Liver (tissue), 8 donors: ENCODE measurements at regions not wholly inside any gene's neighbourhood (a gene's known extent, or its start where the extent isn't known, plus 50 kb on each side); places are given as distances from the start of the nearest gene placed in this dataset.
"Not testable (repeated sequence)": the region's sequence is repeated elsewhere in the genome, so short reads cannot be mapped to it uniquely, and the experiment has no call there.

Experiments used
- DNase-seq: peaks from one replicate; pipeline ENCODE4 v3.0.0-alpha.2; 2017; ENCODE audit warnings: low spot score
- H3K27ac ChIP-seq, 2 donors: one replicate each; pipeline ENCODE4 v1.7.0; 2013; ENCODE audit warnings: inconsistent platforms in 2 of 2, low read length in 2 of 2, control low read depth in 1 of 2, low read depth in 1 of 2, mild to moderate bottlenecking in 1 of 2
- H3K27me3 ChIP-seq, 4 donors: one replicate each; pipeline versions ENCODE4 v1.6.1 to v1.7.0; 2013; ENCODE audit warnings: low read length in 3 of 4, inconsistent platforms in 1 of 4, mild to moderate bottlenecking in 1 of 4, moderate library complexity in 1 of 4; ENCODE audit not compliant: control insufficient read depth in 4 of 4, insufficient read depth in 4 of 4
- H3K36me3 ChIP-seq, 4 donors: one replicate each; pipeline versions ENCODE4 v1.6.1 to v1.7.0; 2013; ENCODE audit warnings: low read length in 3 of 4, mild to moderate bottlenecking in 3 of 4, low read depth in 1 of 4, moderate library complexity in 1 of 4; ENCODE audit not compliant: control insufficient read depth in 4 of 4, insufficient read depth in 3 of 4
- H3K4me1 ChIP-seq, 4 donors: one replicate each; pipeline versions ENCODE4 v1.6.1 to v1.7.0; 2013; ENCODE audit warnings: low read length in 3 of 4, mild to moderate bottlenecking in 3 of 4, moderate library complexity in 1 of 4; ENCODE audit not compliant: control insufficient read depth in 4 of 4, insufficient read depth in 4 of 4
- H3K4me3 ChIP-seq, 3 donors: one replicate each; pipeline versions ENCODE4 v1.6.1 to v1.7.0; 2013; ENCODE audit warnings: low read length in 3 of 3, control low read depth in 1 of 3, low read depth in 1 of 3, mild to moderate bottlenecking in 1 of 3
- H3K9ac ChIP-seq, 2 donors: one replicate each; pipeline ENCODE4 v1.7.0; 2013; ENCODE audit warnings: low read length in 2 of 2, mild to moderate bottlenecking in 2 of 2, moderate library complexity in 2 of 2, control low read depth in 1 of 2, low read depth in 1 of 2
- H3K9me3 ChIP-seq, 4 donors: one replicate each; pipeline versions ENCODE4 v1.6.1 to v1.7.0; 2013; ENCODE audit warnings: low read length in 3 of 4; ENCODE audit not compliant: control insufficient read depth in 4 of 4
- ATF3 ChIP-seq: IDR thresholded peaks from 2 replicates; pipeline ENCODE4 v1.6.1; 2016; ENCODE audit warnings: antibody characterized with exemption
- CTCF ChIP-seq: fragments of 150-350 bp; IDR thresholded peaks from 2 replicates; pipeline ENCODE4 v1.5.1; 2017; ENCODE audit warnings: improper control_type of control experiment, low read depth, low read length; ENCODE audit not compliant: missing input control
- EGR1 ChIP-seq, 2 donors: IDR thresholded peaks; 2 replicates each; pipeline ENCODE4 v1.6.1; 2016 to 2018; ENCODE audit warnings: antibody characterized with exemption in 2 of 2, low read depth in 2 of 2
- FOXA1 ChIP-seq: IDR thresholded peaks from 2 replicates; pipeline ENCODE4 v1.6.1; 2016; ENCODE audit warnings: antibody characterized with exemption
- FOXA2 ChIP-seq: IDR thresholded peaks from 2 replicates; pipeline ENCODE4 v1.6.1; 2016; ENCODE audit warnings: antibody characterized with exemption
- GABPA ChIP-seq, 2 donors: IDR thresholded peaks in 1 of 2; conservative IDR thresholded peaks in 1 of 2; 2 replicates each; pipeline ENCODE4 v1.6.1; 2016; ENCODE audit warnings: antibody characterized with exemption in 2 of 2, mild to moderate bottlenecking in 1 of 2, moderate library complexity in 1 of 2
- HNF4A ChIP-seq, 2 donors: conservative IDR thresholded peaks; 2 replicates each; pipeline ENCODE4 v1.6.1; 2016; ENCODE audit warnings: antibody characterized with exemption in 2 of 2, mild to moderate bottlenecking in 2 of 2
- HNF4G ChIP-seq: IDR thresholded peaks from 2 replicates; pipeline ENCODE4 v1.6.1; 2016; ENCODE audit warnings: antibody characterized with exemption
- JUND ChIP-seq, 2 donors: IDR thresholded peaks; 2 replicates each; pipeline ENCODE4 v1.6.1; 2016; ENCODE audit warnings: antibody characterized with exemption in 2 of 2
- MAX ChIP-seq: IDR thresholded peaks from 2 replicates; pipeline ENCODE4 v1.6.1; 2016; ENCODE audit warnings: antibody characterized with exemption
- NR2F2 ChIP-seq: IDR thresholded peaks from 2 replicates; pipeline ENCODE4 v1.6.1; 2016; ENCODE audit warnings: antibody characterized with exemption
- RAD21 ChIP-seq, 2 donors: IDR thresholded peaks; 2 replicates each; pipeline ENCODE4 v1.6.1; 2016; ENCODE audit warnings: antibody characterized with exemption in 2 of 2, mild to moderate bottlenecking in 2 of 2
- REST ChIP-seq: IDR thresholded peaks from 2 replicates; pipeline ENCODE4 v1.6.1; 2016; ENCODE audit warnings: antibody characterized with exemption, mild to moderate bottlenecking
- RXRA ChIP-seq, 2 donors: IDR thresholded peaks; 2 replicates each; pipeline ENCODE4 v1.6.1; 2017 to 2018; ENCODE audit warnings: antibody characterized with exemption in 2 of 2, mild to moderate bottlenecking in 1 of 2
- SP1 ChIP-seq: IDR thresholded peaks from 2 replicates; pipeline ENCODE4 v1.6.1; 2018; ENCODE audit warnings: antibody characterized with exemption, mild to moderate bottlenecking
- TAF1 ChIP-seq: conservative IDR thresholded peaks from 2 replicates; pipeline ENCODE4 v1.6.1; 2016; ENCODE audit warnings: antibody characterized with exemption, mild to moderate bottlenecking
- YY1 ChIP-seq: IDR thresholded peaks from 2 replicates; pipeline ENCODE4 v1.6.1; 2016; ENCODE audit warnings: antibody characterized with exemption, mild to moderate bottlenecking
- ZBTB33 ChIP-seq: IDR thresholded peaks from 2 replicates; pipeline ENCODE4 v1.6.1; 2016; ENCODE audit warnings: antibody characterized with exemption
- WGBS: extraction: QIAGEN DNeasy Blood & Tissue Kit; methylation state at CpG from one replicate; pipeline ENCODE4 v1.1.7; 2013; 5-methylcytosine and 5-hydroxymethylcytosine counted together
- donor health status: healthy.
- donor health status: healthy.
- donor health status: healthy.
- donor health status: healthy.
- donor health status: healthy.

- TF ChIP-seq JUND (IDR thresholded peaks at IDR 0.05), result no peak
- no peak for TF ChIP-seq RXRA (IDR thresholded peaks at IDR 0.05)
Measured at GRCh38 chr14:97806891-97807290, 1009.7 kb downstream of the VRK1 start (continued).

GRCh38 chr14:97808541-97808940 is 1011.4 kb downstream of the VRK1 start:
- H3K4me1 ChIP-seq, H3K27ac ChIP-seq, DNase-seq, H3K27me3 ChIP-seq, H3K36me3 ChIP-seq, H3K9ac ChIP-seq, H3K4me3 ChIP-seq, H3K9me3 ChIP-seq: not testable (repeated sequence)
- 96% methylated on average over 4 of the region's 4 CpGs for WGBS

GRCh38 chr14:97813556-97813955 is 1016.4 kb downstream of the VRK1 start:
- H3K9me3 ChIP-seq, result no peaks in the 10 kb centered on the region
- H3K36me3 ChIP-seq, result no peaks in the 10 kb centered on the region
- TF ChIP-seq FOXA1 (no peak), EGR1 (IDR thresholded peaks at IDR 0.05; ENCODE audit: low read depth in 2 of 2) (no peak), JUND (IDR thresholded peaks at IDR 0.05) (no peak), RXRA (IDR thresholded peaks at IDR 0.05) (no peak), TAF1 (no peak), RAD21 (IDR thresholded peaks at IDR 0.05) (no peak), HNF4A (conservative IDR thresholded peaks at IDR 0.05) (no peak), MAX (no peak), REST (no peak), HNF4G (no peak), SP1 (no peak), GABPA (IDR thresholded peaks at IDR 0.05 in 1 of 2, conservative IDR thresholded peaks at IDR 0.05 in 1 of 2) (no peak), ZBTB33 (no peak), FOXA2 (no peak), ATF3 (no peak), NR2F2 (no peak), CTCF (no peak), YY1 (no peak)
- H3K9ac ChIP-seq, result no peak overlapping the region
- H3K4me3 ChIP-seq, result no peak overlapping the region
- H3K4me1 ChIP-seq, result no peaks in the 10 kb centered on the region
- 95% methylated on average over 5 of the region's 5 CpGs for WGBS
- no peak overlapping the region for H3K27ac ChIP-seq
- no peak for DNase-seq
- peaks cover 0 to 3% (median under 1%) of the 10 kb centered on the region in 4 donors for H3K27me3 ChIP-seq
